Activated effector memory CD4-positive, alpha-beta T cell treated with Interleukin-2 at 50 U/mL for 16 hours (primary cell): ENCODE measurements at regions not wholly inside any gene's neighbourhood (a gene's known extent, or its start where the extent isn't known, plus 50 kb on each side); places are given as distances from the start of the nearest gene placed in this dataset.

ENCODE experiments used
- DNase-seq: peaks from one replicate; pipeline ENCODE4 v3.0.0-alpha.2; 2020

GRCh38 chr12:60257063-60257462 lies 661.2 kb downstream of the SLC16A7 start:
- DNase-seq, result no peak

GRCh38 chr12:60259225-60259624 lies 663.4 kb downstream of the SLC16A7 start:
- DNase-seq, result no peak

- DNase-seq, result no peak
Measured at GRCh38 chr12:60262378-60262777, 666.5 kb downstream of the SLC16A7 start.

GRCh38 chr12:60263161-60263560 lies 667.3 kb downstream of the SLC16A7 start:
- no peak for DNase-seq

GRCh38 chr12:60263836-60264493 lies 668.1 kb downstream of the SLC16A7 start:
- no peak for DNase-seq

GRCh38 chr12:60265741-60266140 lies 669.9 kb downstream of the SLC16A7 start:
- no peak for DNase-seq

- no peak for DNase-seq
Measured at GRCh38 chr12:60266381-60266852, 670.6 kb downstream of the SLC16A7 start.

GRCh38 chr12:60269611-60270269 lies 673.9 kb downstream of the SLC16A7 start:
- no peak for DNase-seq

GRCh38 chr12:60271816-60272215 lies 676.0 kb downstream of the SLC16A7 start:
- DNase-seq, result no peak

GRCh38 chr12:60278209-60278608 lies 682.4 kb downstream of the SLC16A7 start:
- no peak for DNase-seq

- no peak for DNase-seq
Measured at GRCh38 chr12:60279221-60279620, 683.4 kb downstream of the SLC16A7 start.

GRCh38 chr12:60281522-60281921 lies 685.7 kb downstream of the SLC16A7 start:
- DNase-seq, result no peak

GRCh38 chr12:60290532-60290931 lies 694.7 kb downstream of the SLC16A7 start:
- no peak for DNase-seq

- DNase-seq, result no peak
Measured at GRCh38 chr12:60308366-60308991, 712.6 kb downstream of the SLC16A7 start.

GRCh38 chr12:60311940-60312339 lies 716.1 kb downstream of the SLC16A7 start:
- no peak for DNase-seq

- DNase-seq, result no peak
Measured at GRCh38 chr12:60317361-60317760, 721.5 kb downstream of the SLC16A7 start.

GRCh38 chr12:60324746-60325145 lies 728.9 kb downstream of the SLC16A7 start:
- DNase-seq, result no peak

- DNase-seq, result no peak
Measured at GRCh38 chr12:60333461-60333860, 737.6 kb downstream of the SLC16A7 start.

- DNase-seq, result no peak
Measured at GRCh38 chr12:60335745-60336144, 739.9 kb downstream of the SLC16A7 start.

GRCh38 chr12:60337839-60338549 lies 742.2 kb downstream of the SLC16A7 start:
- no peak for DNase-seq

- DNase-seq, result no peak
Measured at GRCh38 chr12:60345442-60345841, 749.6 kb downstream of the SLC16A7 start.

GRCh38 chr12:60349232-60349978 lies 753.6 kb downstream of the SLC16A7 start:
- DNase-seq, result no peak

- no peak for DNase-seq
Measured at GRCh38 chr12:60387356-60387755, 791.5 kb downstream of the SLC16A7 start.
